HepG2 (cell line): ENCODE measurements at regions not wholly inside any gene's neighbourhood (a gene's known extent, or its start where the extent isn't known, plus 50 kb on each side); places are given as distances from the start of the nearest gene placed in this dataset.

Experiments used
- ATF1 ChIP-seq: IDR thresholded peaks from 2 replicates; pipeline ENCODE4 v1.6.1; 2016; ENCODE audit warnings: mild to moderate bottlenecking, control low read depth
- CTCF ChIP-seq: sonication (generic); formaldehyde crosslinking; IDR thresholded peaks from 2 replicates; pipeline ENCODE4 v1.5.0; 2020; ENCODE audit warnings: mild to moderate bottlenecking, missing genetic modification reagents, moderate library complexity
- FOXA1 ChIP-seq, 2 experiments: fragments of 450-650 bp in 1 of 2; sonication (generic) in 1 of 2; formaldehyde crosslinking in 1 of 2; IDR thresholded peaks; 2 replicates each; pipeline versions ENCODE4 v1.4.0 to v1.6.1; 2016 to 2020; ENCODE audit warnings: missing genetic modification reagents in 1 of 2
- FOXJ3 ChIP-seq: sonication (generic); formaldehyde crosslinking; IDR thresholded peaks from 2 replicates; pipeline ENCODE4 v1.4.0; 2020; ENCODE audit warnings: missing genetic modification reagents, mild to moderate bottlenecking, borderline replicate concordance
- GABPB1 ChIP-seq: IDR thresholded peaks from 2 replicates; pipeline ENCODE4 v1.6.1; 2016; ENCODE audit warnings: mild to moderate bottlenecking, missing genetic modification reagents, moderate library complexity, missing compliant biosample characterization
- GFI1 ChIP-seq: sonication (generic); formaldehyde crosslinking; IDR thresholded peaks from 2 replicates; pipeline ENCODE4 v1.5.0; 2020; ENCODE audit warnings: missing genetic modification reagents, mild to moderate bottlenecking, borderline replicate concordance
- GLMP ChIP-seq: sonication (generic); formaldehyde crosslinking; IDR thresholded peaks from 2 replicates; pipeline ENCODE4 v1.9.0; 2021; ENCODE audit warnings: missing genetic modification reagents, mild to moderate bottlenecking, borderline replicate concordance
- KAT8 ChIP-seq: IDR thresholded peaks from 2 replicates; pipeline ENCODE4 v1.6.1; 2016; ENCODE audit warnings: missing genetic modification reagents, missing compliant biosample characterization
- NR0B2 ChIP-seq: sonication (generic); formaldehyde crosslinking; IDR thresholded peaks from 2 replicates; pipeline ENCODE4 v1.4.0; 2020; ENCODE audit warnings: mild to moderate bottlenecking, missing genetic modification reagents
- RXRA ChIP-seq: sonication (generic); formaldehyde crosslinking; IDR thresholded peaks from 2 replicates; pipeline ENCODE4 v1.5.1; 2020; ENCODE audit warnings: missing genetic modification reagents
- TCF7L2 ChIP-seq: IDR thresholded peaks from 2 replicates; pipeline ENCODE4 v1.6.1; 2011; ENCODE audit warnings: mild to moderate bottlenecking, low read depth, low read length, moderate library complexity
- TFDP1 ChIP-seq: IDR thresholded peaks from 2 replicates; pipeline ENCODE4 v1.6.1; 2016; ENCODE audit warnings: missing compliant biosample characterization, missing genetic modification reagents, borderline replicate concordance
- TRAFD1 ChIP-seq: sonication (generic); formaldehyde crosslinking; IDR thresholded peaks from 2 replicates; pipeline ENCODE4 v1.5.1; 2020; ENCODE audit warnings: missing genetic modification reagents, mild to moderate bottlenecking, borderline replicate concordance
- YY1 ChIP-seq: IDR thresholded peaks from 2 replicates; pipeline ENCODE4 v1.6.1; 2011; ENCODE audit warnings: low read length, low read depth, moderate library complexity, mild to moderate bottlenecking; ENCODE audit not compliant: insufficient read depth, insufficient replicate concordance
- ZBTB1 ChIP-seq: sonication (generic); formaldehyde crosslinking; IDR thresholded peaks from 2 replicates; pipeline ENCODE4 v1.4.0; 2020; ENCODE audit warnings: missing genetic modification reagents, borderline replicate concordance
- ZFP1 ChIP-seq: IDR thresholded peaks from 2 replicates; pipeline ENCODE4 v1.6.1; 2016
- ZNF10 ChIP-seq: sonication (generic); formaldehyde crosslinking; IDR thresholded peaks from 2 replicates; pipeline ENCODE4 v1.4.0; 2020; ENCODE audit warnings: mild to moderate bottlenecking, low read depth, missing genetic modification reagents, borderline replicate concordance
- ZNF546 ChIP-seq: sonication (generic); formaldehyde crosslinking; conservative IDR thresholded peaks from 2 replicates; pipeline ENCODE4 v1.8.1; 2023; ENCODE audit warnings: mild to moderate bottlenecking, missing genetic modification reagents
- ZNF781 ChIP-seq: sonication (generic); formaldehyde crosslinking; IDR thresholded peaks from 2 replicates; pipeline ENCODE4 v1.5.1; 2020; ENCODE audit warnings: borderline replicate concordance, mild to moderate bottlenecking, missing genetic modification reagents; ENCODE audit errors: not compliant biosample characterization
- ZNF784 ChIP-seq: sonication (generic); formaldehyde crosslinking; IDR thresholded peaks from 2 replicates; pipeline ENCODE4 v1.5.1; 2020; ENCODE audit warnings: missing genetic modification reagents, mild to moderate bottlenecking, borderline replicate concordance
- ZSCAN31 ChIP-seq: sonication (generic); formaldehyde crosslinking; IDR thresholded peaks from 2 replicates; pipeline ENCODE4 v1.5.0; 2020; ENCODE audit warnings: low read depth, mild to moderate bottlenecking, missing genetic modification reagents

GRCh38 chr2:121974897-121975661 lies 219.6 kb downstream of the TSN start (continued):
- TF ChIP-seq TRAFD1 (CRISPR knock-in tag) (no peak), NR0B2 (no peak), ZNF10 (CRISPR knock-in tag) (no peak), TCF7L2 (no peak), ZNF546 (CRISPR knock-in tag) (no peak), TFDP1 (CRISPR knock-in tag) (no peak), RXRA (0 out of 2 replicates have a peak, but pooled peaks have one; percentile 12), GABPB1 (no peak), ZFP1 (CRISPR knock-in tag) (no peak), GLMP (CRISPR knock-in tag) (no peak), ATF1 (CRISPR knock-in tag) (no peak), KAT8 (CRISPR knock-in tag) (no peak), GFI1 (CRISPR knock-in tag) (no peak), CTCF (CRISPR knock-in tag) (peak; percentile 91), ZBTB1 (CRISPR knock-in tag) (no peak), ZNF784 (0 out of 2 replicates have a peak, but pooled peaks have one; percentile 46), YY1 (no peak), ZSCAN31 (CRISPR knock-in tag) (no peak), FOXA1 (IDR thresholded peaks at IDR 0.05) (no peak), FOXA1 (CRISPR knock-in tag; IDR thresholded peaks at IDR 0.05) (0 out of 2 replicates have a peak, but pooled peaks have one; percentile 37), FOXJ3 (CRISPR knock-in tag) (0 out of 2 replicates have a peak, but pooled peaks have one; percentile 12), ZNF781 (CRISPR knock-in tag) (peak; percentile 37)
